ENCODE measurements at regions not wholly inside any gene's neighbourhood (a gene's known extent, or its start where the extent isn't known, plus 50 kb on each side); places are given as distances from the start of the nearest gene placed in this dataset.

DNA sequence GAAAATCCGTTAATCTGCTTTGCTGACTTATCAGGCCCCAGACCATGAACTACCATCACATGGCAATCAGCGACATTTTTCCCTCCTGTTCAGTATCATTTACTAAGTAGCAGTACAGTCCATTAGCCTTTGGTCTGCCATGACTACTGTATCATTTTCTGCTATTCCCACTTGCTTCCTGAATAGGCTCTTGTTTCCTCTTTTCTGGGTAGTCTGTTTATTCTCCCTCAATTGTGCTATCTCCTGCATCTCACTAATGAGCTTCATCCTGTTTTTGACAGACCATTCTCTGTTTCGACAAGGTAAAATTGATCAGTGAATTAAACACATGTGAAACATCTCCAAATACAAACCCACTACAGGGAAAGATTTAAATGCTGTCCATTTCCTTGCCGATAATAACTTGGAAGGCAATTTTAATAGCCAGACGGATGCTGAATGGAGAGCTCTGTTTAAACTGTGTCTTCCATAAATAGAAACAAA, 263.5 kb upstream of the ANKRD55 start:
- in situ Hi-C loops (cut with MboI; ENCODE audit: low sequenced_read_pairs in 4 of 4) = no loop called here
- H3K36me3 ChIP-seq = no peaks in the 10 kb centered on the region
- TF ChIP-seq, protein P1, sequence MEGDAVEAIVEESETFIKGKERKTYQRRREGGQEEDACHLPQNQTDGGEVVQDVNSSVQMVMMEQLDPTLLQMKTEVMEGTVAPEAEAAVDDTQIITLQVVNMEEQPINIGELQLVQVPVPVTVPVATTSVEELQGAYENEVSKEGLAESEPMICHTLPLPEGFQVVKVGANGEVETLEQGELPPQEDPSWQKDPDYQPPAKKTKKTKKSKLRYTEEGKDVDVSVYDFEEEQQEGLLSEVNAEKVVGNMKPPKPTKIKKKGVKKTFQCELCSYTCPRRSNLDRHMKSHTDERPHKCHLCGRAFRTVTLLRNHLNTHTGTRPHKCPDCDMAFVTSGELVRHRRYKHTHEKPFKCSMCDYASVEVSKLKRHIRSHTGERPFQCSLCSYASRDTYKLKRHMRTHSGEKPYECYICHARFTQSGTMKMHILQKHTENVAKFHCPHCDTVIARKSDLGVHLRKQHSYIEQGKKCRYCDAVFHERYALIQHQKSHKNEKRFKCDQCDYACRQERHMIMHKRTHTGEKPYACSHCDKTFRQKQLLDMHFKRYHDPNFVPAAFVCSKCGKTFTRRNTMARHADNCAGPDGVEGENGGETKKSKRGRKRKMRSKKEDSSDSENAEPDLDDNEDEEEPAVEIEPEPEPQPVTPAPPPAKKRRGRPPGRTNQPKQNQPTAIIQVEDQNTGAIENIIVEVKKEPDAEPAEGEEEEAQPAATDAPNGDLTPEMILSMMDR (IDR thresholded peaks at IDR 0.05 in 4 of 5, conservative IDR thresholded peaks at IDR 0.05 in 1 of 5) = no peak
- TF ChIP-seq POLR2A (IDR thresholded peaks at IDR 0.05) = no peak
- H3K4me1 ChIP-seq = no peaks in the 10 kb centered on the region
- DNase-seq = no peak
- no peaks in the 10 kb centered on the region for H3K9me3 ChIP-seq
- intact Hi-C loops (cut with DNase I; ENCODE audit: low total_unique reads) = no loop called here
- H3K27ac ChIP-seq = no peak overlapping the region
- no peaks in the 10 kb centered on the region for H3K27me3 ChIP-seq
- no peak for ATAC-seq
- H3K4me3 ChIP-seq = no peak overlapping the region

DNA sequence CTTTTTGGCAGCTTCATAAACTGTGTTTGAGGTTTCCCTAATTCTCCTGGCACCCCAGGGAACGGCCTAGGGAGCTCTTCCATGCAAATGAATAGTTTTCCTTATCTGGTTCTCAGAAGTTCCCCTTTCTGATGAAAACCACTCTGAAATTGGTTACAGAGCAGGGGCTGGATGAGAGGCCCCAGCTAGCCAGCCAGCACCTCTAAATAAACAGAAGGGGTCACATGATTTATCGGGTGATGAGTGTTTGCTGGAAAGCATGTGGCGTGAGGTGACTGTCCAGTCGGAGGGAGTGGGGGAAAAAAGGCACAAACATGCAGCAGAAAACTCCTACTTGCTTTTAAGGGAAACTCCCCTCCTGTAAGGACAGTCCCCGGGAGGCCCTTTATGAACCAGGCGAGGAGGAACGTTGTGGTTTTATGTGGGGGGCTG, 261.2 kb upstream of the ANKRD55 start:
- Histone ChIP-seq H3K4me1 (no peaks in the 10 kb centered on the region), H3K27me3 (no peaks in the 10 kb centered on the region), H3K27ac (no peak overlapping the region), H3K4me3 (no peak overlapping the region), H3K36me3 (no peaks in the 10 kb centered on the region), H3K9me3 (no peaks in the 10 kb centered on the region)
- ATAC-seq (no peak), DNase-seq (no peak)
- intact Hi-C loops (cut with DNase I; ENCODE audit: low total_unique reads) (no loop called here), in situ Hi-C loops (cut with MboI; ENCODE audit: low sequenced_read_pairs in 4 of 4) (no loop called here)
- TF ChIP-seq, protein P1 (IDR thresholded peaks at IDR 0.05 in 4 of 5, conservative IDR thresholded peaks at IDR 0.05 in 1 of 5) = no peak
- no peak for TF ChIP-seq POLR2A (IDR thresholded peaks at IDR 0.05)

DNA sequence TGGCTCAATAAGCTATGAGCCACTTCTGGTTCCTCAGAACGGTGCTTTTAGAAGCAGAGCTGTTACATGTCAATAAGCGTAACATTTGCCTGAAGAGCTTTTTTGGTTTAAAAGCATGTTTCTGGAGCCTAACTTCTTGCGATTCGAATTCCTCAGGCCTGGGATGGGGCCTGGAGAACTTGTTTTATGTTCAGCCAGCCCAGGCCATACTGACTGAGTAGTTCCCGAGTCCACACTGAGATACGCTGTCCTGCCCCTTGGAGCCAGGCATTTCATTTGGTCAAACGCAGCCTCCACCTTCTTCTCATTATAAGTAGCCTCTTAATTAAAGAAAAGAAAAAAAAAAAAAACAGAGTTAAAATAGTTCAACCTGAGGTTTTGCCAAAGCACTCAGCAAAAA, 260.6 kb upstream of the ANKRD55 start:
- Histone ChIP-seq H3K4me3 (no peak overlapping the region), H3K27ac (no peak overlapping the region), H3K9me3 (no peaks in the 10 kb centered on the region), H3K27me3 (no peaks in the 10 kb centered on the region), H3K36me3 (no peaks in the 10 kb centered on the region), H3K4me1 (no peaks in the 10 kb centered on the region)
- TF ChIP-seq, protein P1 (IDR thresholded peaks at IDR 0.05 in 4 of 5, conservative IDR thresholded peaks at IDR 0.05 in 1 of 5) = no peak
- TF ChIP-seq POLR2A (IDR thresholded peaks at IDR 0.05) = no peak
- in situ Hi-C loops (cut with MboI; ENCODE audit: low sequenced_read_pairs in 4 of 4) (no loop called here), intact Hi-C loops (cut with DNase I; ENCODE audit: low total_unique reads) (no loop called here)
- ATAC-seq = no peak
- no peak for DNase-seq

DNA sequence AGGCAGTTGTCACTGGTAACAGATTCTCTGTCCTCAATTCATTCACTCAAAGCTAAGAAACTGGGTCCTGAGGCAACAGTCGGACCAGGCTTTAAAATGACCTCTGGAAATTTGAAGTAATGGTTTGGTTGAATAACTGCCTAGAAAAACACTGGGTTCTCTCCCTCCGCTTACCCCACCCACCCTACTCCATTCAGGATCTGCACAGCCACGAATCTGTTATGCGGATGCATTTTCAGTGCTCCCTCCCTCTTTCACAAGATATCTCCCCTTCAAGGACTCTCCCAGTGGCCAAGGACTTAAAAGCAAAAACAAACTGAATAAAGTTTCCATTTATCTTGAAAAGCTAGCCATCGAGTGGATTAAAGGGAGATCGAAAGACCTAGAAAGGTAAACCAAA, 260.2 kb upstream of the ANKRD55 start:
- no peak for DNase-seq
- Histone ChIP-seq H3K36me3 (no peaks in the 10 kb centered on the region), H3K4me3 (no peak overlapping the region), H3K27ac (no peak overlapping the region), H3K27me3 (no peaks in the 10 kb centered on the region), H3K9me3 (no peaks in the 10 kb centered on the region), H3K4me1 (no peaks in the 10 kb centered on the region)
- intact Hi-C loops (cut with DNase I; ENCODE audit: low total_unique reads) = no loop called here
- TF ChIP-seq, protein P1 (IDR thresholded peaks at IDR 0.05 in 4 of 5, conservative IDR thresholded peaks at IDR 0.05 in 1 of 5) = no peak
- TF ChIP-seq POLR2A (IDR thresholded peaks at IDR 0.05) = no peak
- ATAC-seq = no peak
- in situ Hi-C loops (cut with MboI; ENCODE audit: low sequenced_read_pairs in 4 of 4) = no loop called here

DNA sequence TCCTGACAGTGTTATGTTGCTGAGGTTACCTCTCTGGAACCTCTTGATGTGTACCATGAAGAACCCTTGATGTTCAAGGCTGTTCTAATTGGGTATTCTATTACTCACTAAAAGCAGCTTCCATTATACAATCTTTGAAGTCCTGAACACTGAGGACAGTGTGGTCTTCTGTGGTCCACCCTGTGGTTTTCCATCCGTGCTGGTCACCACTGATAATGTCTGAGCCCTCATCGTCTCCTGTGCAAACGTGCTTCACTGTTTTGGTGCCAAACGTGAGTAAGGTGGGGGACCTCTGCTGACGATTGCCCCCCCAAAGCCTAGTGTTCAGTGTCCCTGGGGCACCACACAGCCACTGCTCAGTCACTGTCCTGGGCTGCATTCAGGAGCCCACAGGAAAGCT, 259.7 kb upstream of the ANKRD55 start:
- no peaks in the 10 kb centered on the region for H3K9me3 ChIP-seq

More for the DNA sequence above, 259.7 kb upstream of the ANKRD55 start:
- TF ChIP-seq POLR2A (IDR thresholded peaks at IDR 0.05) = no peak
- TF ChIP-seq, protein P1 (IDR thresholded peaks at IDR 0.05 in 4 of 5, conservative IDR thresholded peaks at IDR 0.05 in 1 of 5) = no peak
- Histone ChIP-seq H3K36me3 (no peaks in the 10 kb centered on the region), H3K27me3 (no peaks in the 10 kb centered on the region), H3K4me1 (no peaks in the 10 kb centered on the region), H3K4me3 (no peak overlapping the region), H3K27ac (no peak overlapping the region)
- ATAC-seq = no peak
- in situ Hi-C loops (cut with MboI; ENCODE audit: low sequenced_read_pairs in 4 of 4) = no loop called here
- no peak for DNase-seq
- intact Hi-C loops (cut with DNase I; ENCODE audit: low total_unique reads) = no loop called here

All from gastrocnemius medialis (tissue), 4 donors.